Glomerular visceral epithelial cell (primary cell): ENCODE measurements at regions not wholly inside any gene's neighbourhood (a gene's known extent, or its start where the extent isn't known, plus 50 kb on each side); places are given as distances from the start of the nearest gene placed in this dataset.

Source experiments
- DNase-seq: peaks from one replicate; pipeline ENCODE4 v3.0.0-alpha.2; 2016; ENCODE audit errors: extremely low spot score

DNA sequence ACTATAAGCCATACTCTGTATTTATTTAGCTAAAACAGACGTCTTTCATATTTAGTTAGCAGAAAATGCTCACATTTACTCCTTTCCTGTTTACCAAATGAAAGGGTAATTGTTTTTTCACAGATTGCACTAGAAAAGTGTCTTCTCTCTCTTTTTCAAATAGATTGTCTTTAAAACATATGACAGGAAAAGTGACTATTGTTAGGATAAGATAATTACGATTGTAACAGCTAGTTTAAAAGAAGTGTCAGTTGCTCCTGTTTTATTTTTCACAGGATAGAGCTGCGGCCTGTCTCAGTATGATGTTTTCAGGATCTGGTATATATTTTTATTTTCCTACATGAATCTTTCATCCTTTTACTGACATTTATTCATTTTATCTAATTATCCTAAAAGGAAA, 353.5 kb downstream of the FBXO8 start:
- no peak for DNase-seq

- DNase-seq, result peak; percentile 71
These were observed 358.9 kb downstream of the FBXO8 start for GRCh38 chr4:173924561-173924960.

DNA sequence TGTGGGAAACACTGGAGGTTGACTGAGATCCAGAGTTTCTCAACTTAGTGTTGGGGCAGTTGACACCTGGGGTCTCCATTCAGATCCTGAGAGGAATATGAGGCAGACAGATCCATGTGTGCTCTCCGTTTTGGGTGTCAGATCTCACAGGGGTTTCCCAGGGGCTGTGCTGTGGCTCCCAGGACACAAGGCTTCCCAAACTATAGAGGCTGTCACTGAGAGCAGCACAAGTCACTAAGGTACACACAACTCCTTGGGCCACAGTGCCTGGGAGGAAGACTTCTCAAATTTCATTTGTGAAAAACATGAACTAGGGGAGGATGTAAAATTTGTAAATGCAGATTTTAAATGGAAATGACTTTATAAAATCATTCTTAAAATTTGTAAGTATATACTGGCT, 363.6 kb downstream of the FBXO8 start:
- DNase-seq, result no peak

DNA sequence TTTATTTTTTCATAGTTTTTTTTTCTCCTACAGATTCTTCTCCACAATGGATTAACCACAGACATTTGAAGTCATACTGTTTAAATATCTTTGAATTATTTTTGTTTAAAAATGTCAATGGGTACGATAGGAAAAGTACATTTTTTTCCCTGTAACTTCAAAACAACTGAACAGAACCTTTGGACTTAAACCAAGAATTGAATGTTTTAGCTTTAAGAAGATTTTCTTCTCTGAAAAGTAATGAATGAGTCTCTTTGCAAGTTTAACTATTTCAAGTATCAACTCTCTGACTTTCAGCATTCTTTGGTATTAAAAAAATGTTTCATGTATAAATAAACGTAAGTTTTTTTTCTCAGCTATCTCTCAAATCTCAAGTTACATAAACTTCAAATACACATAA, 364.3 kb downstream of the FBXO8 start:
- DNase-seq, result no peak

DNA sequence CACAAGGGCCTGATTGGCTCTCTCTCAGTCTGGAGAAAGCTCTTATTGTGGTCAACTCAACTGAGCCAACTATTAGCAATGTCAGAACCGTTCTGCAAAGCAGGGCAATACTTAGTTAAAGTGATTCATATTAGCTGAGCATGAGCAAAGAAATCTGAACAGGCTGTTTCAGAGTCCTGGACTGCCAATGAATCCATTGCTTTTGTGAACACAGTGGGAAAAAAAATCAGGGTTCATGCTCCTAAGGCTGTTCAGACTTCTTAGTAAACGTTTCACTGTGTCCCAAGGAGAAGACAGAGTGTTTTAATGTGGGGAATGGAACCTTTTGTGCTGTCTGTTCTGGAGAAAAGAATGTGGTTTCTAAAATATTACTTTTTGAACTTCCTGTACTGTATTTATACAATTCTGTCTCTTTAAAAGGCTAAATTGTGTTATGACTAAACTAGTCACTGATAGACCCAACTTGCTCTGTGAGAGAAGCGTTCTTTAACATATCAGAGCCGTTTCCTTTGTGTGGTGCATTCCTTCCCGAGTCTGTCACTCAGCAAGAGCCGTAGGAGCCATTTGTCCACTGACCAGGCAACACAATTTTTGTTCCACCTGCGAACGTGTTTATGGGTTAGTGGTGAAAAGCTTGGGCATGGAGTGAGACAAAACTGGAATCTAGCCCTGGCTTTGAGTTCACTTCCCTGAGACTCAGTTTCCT, 366.1 kb downstream of the FBXO8 start:
- peak; percentile 55 for DNase-seq

DNA sequence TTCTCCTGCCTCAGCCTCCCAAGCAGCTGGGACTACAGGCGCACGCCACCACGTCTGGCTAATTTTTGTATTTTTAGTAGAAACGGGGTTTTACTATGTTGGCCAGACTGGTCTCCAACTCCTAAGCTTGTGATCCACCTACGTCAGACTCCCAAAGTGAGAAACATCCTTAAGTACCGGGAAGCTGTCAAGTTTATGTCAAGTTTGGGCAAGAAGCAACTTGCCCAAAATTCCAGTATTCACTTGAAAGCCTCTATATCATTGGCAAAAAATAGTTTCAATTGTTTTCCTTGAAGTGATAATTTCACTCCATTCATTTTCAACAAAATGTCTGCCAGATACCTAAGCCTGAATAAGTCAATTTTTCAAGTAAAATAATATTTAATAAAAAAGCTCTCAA, 370.0 kb downstream of the FBXO8 start:
- DNase-seq, result no peak

DNA sequence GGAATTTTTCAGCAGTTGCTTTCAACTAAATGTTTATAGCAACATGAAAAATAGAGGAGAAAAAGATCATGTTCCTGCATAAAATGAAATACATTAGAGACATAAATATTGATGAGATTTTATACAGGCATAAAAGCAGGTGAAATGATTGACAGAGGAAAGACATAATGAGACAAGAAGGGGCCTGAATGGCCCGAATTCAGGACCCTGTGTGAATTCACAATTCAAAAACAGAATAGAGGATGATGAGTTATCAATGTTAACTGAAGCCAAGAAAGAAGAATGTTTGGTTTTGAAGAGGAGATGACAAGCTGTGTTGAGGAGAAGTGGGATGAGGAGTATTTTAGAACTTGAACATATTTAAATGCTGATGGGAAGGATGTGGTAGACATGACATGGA, 371.1 kb downstream of the FBXO8 start:
- DNase-seq, result no peak

- DNase-seq, result no peak
These were observed 372.6 kb downstream of the FBXO8 start for GRCh38 chr4:173910891-173911290.

GRCh38 chr4:173909294-173909693, 374.2 kb downstream of the FBXO8 start:
- no peak for DNase-seq

GRCh38 chr4:173899813-173900212, 369.8 kb upstream of the HAND2 start:
- no peak for DNase-seq

DNA sequence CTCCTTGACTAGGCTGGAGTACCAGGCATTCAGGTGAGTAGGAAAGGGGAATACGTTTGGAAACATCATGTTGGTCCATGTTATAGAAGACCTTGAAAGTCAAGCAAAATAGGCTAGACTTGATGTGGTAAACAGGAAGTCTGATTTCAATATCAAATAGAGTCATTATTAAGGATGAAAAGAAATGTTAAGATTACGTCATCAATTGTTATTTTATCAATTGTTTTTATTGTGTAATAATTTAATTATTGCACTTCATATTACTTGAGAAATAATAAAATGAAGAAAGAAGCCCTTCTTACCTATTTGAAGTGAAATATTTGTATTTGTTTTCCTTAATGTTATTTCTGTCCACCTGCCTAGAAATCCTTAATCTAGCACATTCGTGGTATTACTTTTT, 361.0 kb upstream of the HAND2 start:
- no peak for DNase-seq

DNA sequence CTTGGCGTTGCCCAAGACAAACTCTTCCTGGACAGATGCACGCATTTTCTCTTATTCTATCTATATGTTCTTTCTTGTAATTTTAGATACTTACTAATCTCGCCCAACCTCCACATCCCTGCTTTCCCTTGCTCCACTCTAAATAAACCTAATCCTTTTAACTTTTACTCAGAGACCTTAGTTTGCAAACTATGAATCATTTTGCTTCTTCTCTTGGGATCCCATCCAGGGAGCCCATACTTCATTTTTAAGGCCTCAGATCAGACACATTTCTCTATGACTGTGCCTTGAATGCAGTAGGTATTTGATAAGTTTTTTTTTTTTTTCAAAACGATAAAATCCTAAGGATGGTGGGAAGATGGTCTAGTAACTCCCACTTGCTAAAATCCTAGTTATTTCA, 353.8 kb upstream of the HAND2 start:
- no peak for DNase-seq

DNA sequence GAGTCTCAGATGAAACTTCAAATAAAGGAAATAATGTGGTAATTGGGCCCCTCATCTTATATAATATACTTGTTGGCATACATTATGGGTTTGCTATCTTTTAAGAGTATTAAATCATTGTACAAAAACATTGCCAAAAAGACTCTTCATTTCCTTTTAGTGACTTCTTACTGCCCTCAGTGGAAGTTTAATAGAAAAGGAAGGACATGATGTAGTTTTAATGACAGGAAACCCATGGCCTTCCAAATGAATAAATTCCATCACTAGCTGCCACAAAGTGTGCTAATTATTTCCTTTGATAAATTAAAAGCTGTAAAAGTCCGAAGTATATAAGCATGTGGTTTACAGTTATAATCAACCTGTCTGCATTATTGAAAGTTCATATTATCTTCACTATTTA, 350.9 kb upstream of the HAND2 start:
- DNase-seq, result no peak

DNA sequence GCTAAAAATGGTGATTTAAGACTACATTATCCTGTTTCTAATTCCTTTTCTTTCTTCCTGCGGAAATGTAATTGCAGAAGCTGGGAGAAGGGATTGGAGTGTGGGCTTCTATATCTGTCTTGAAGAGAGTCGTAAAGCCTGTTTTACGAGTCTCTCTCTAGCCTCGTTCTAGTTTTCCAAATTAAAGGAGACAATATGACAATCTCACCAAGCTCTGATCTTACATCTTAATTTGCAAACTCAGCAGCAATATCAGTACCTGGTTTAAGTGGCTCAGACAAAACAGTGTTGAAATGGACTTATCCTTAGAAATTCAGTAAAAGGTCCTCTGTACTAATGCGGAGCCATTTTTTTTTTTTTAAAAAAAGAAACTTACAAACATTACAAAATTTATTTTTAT, 349.5 kb upstream of the HAND2 start:
- DNase-seq, result no peak

- no peak for DNase-seq
These were observed 348.7 kb upstream of the HAND2 start for GRCh38 chr4:173878701-173879100.

GRCh38 chr4:173871643-173872042, 341.6 kb upstream of the HAND2 start:
- DNase-seq, result no peak

DNA sequence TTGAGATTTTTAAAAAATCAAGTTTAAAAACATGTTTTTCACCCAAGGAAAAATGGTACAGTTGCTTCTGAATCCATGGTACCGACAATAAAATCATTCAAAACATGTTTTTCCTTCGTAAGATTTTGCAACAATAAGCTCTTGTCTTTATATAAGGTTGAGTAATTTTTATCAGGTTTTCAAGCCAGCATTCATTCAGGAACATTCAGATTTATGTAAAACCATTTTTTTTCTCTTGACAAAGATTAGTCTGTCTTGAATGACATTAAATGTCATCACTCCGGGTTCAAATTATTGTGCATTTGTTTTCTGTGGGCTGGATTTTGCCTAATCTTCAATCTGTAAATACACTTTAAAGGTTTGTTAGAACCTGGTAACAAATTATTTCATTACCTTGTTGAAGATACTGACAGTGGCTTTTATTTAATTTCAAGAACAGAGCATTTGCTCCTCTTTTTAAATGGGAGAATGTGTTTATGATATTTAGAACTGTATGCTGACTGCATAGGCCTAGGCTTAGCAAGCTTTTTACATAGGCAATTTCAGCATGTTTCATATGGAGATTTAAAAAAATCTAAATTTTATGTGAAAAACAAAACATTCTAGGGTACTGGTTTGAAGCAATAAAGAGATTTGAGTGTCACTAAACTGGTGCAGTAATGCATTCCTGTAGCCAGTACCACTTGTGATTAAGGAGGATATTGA, 336.4 kb upstream of the HAND2 start:
- DNase-seq, result no peak

DNA sequence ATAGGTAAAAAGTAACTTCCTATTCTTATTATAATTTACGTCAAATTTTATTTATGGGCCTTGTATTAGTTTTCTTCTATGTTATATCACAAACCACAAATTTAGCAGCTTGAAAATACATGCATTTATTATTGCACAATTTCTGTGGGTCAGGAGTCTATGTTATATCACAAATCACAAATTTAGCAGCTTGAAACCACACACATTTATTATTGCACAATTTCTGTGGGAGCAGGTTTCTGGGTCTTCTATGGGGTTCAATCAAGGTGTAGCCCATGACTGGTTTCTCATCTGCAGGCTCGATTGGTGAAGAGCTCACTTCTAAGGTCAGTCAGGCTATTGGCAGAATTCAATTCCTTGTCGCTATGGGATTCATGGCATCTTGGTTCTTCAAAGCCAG, 332.7 kb upstream of the HAND2 start:
- DNase-seq, result no peak

DNA sequence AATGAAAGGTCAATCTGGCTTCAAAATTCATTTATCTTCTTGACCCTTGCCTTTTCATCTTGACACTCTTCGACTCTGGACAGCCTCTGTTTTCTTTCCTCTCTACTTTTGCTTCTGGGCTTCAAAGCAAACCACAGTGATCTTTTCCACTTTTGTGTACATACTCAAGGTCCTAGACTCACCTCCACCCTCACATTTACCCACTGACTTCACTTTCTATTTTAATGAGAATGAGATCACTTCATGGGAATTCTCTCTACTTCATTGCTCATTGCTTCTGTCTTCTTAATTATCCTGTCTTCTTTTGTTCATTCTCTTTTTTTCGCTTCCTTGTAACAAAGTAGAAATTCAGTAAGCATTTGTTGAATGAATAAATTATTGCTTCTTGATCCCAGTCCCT, 330.1 kb upstream of the HAND2 start:
- peak; percentile 29 for DNase-seq

GRCh38 chr4:173859091-173859713, 329.2 kb upstream of the HAND2 start:
- DNase-seq, result no peak

DNA sequence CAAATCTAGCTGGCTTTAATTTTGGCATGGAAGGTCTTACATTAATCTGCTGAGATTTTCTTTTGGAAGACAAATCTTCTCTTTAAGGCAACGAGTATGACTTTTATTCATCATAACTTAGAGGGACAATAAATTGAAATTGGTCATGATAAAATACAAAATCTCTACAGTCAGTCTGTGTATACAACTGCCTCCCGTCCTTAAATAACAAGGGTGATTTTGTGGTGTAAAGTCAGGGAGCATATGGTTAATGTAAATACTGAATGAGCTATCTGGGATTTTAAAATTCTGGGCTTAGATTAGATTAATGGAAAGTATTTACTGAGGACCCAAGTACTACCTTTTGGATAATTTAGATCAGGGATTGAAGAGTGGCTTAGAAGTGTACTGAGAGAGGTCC, 328.4 kb upstream of the HAND2 start:
- DNase-seq, result no peak

DNA sequence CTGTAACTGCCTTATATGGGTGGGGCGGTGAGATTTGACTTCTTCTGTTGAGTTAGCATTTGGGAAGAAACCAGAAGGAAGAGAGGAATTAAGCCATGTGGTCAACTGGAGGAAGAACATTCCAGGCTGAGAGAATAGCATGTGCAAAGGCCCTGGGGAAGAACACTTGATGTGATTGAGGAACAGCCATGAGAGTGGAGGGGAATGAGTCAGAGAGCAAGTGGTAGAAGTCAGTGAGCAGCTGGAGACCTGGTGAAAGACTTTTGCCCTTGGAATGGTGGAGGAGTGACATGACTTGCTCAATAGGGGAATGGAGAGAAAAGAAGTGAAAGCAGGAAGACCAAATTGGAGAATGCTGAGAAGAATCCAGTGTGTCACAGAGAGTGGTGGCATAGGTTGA, 327.8 kb upstream of the HAND2 start:
- no peak for DNase-seq

- no peak for DNase-seq
These were observed 325.0 kb upstream of the HAND2 start for GRCh38 chr4:173855015-173855414.
